ENCODE measurements at regions not wholly inside any gene's neighbourhood (a gene's known extent, or its start where the extent isn't known, plus 50 kb on each side); places are given as distances from the start of the nearest gene placed in this dataset.
"Not testable (repeated sequence)": the region's sequence is repeated elsewhere in the genome, so short reads cannot be mapped to it uniquely, and the experiment has no call there.

DNA sequence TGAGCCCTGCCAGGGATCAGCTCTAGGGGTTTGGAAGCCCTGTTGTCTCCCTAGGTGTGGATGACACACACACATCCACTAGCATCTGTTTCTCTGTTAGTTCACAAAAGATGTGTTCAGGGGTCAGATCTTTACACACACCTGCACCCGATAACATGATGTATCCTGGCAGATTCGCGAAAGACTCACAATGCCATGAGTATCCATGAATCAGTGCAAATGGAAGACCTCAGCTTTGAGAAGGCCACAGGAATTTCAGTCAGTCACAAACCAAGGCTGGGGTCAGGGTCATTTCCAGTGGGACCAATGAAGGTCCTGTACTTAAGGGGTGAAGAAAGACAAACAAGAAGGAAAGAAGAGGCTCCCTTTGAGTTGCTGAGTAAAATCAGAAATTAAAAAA lies 898.2 kb downstream of the UQCRFS1 start:
- ChIA-PET POLR2A (no interaction called here), CTCF (no interaction called here)
- H3K4me3 Mint-ChIP-seq: no peak overlapping the region
- intact Hi-C loops (cut with micrococcal nuclease): no loop called here
- no peaks in the 10 kb centered on the region for H3K27me3 Mint-ChIP-seq
- H3K4me1 Mint-ChIP-seq (ENCODE audit: low read depth): no peaks in the 10 kb centered on the region
- H3K9me3 Mint-ChIP-seq: no peaks in the 10 kb centered on the region
- H3K27ac Mint-ChIP-seq: no peak overlapping the region
- DNase-seq (no peak), ATAC-seq (no peak)
- no peaks in the 10 kb centered on the region for H3K36me3 Mint-ChIP-seq (ENCODE audit: low read depth)
- TF ChIP-seq, protein P1, sequence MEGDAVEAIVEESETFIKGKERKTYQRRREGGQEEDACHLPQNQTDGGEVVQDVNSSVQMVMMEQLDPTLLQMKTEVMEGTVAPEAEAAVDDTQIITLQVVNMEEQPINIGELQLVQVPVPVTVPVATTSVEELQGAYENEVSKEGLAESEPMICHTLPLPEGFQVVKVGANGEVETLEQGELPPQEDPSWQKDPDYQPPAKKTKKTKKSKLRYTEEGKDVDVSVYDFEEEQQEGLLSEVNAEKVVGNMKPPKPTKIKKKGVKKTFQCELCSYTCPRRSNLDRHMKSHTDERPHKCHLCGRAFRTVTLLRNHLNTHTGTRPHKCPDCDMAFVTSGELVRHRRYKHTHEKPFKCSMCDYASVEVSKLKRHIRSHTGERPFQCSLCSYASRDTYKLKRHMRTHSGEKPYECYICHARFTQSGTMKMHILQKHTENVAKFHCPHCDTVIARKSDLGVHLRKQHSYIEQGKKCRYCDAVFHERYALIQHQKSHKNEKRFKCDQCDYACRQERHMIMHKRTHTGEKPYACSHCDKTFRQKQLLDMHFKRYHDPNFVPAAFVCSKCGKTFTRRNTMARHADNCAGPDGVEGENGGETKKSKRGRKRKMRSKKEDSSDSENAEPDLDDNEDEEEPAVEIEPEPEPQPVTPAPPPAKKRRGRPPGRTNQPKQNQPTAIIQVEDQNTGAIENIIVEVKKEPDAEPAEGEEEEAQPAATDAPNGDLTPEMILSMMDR (IDR thresholded peaks at IDR 0.05): no peak

DNA sequence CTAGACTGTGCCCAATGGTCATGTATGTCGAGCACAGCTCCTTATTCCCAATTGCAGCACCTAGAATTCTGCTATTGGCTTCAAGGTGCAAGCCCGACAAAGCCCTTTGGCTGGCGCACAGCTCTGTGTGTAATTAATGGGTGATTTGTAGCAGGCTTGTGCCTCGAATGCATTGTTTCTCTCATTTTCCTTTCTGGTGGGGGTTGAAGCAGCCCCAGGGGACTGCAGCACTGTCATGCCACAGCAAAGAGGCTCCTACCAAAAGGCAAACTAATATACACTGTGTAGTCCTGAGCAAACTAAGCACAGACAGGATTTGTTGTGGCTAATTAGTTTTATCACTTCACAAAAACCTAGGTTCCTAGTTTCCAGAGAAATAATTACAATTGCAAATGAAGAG lies 898.7 kb downstream of the UQCRFS1 start:
- Mint-ChIP-seq H3K27me3 (no peaks in the 10 kb centered on the region), H3K36me3 (ENCODE audit: low read depth) (no peaks in the 10 kb centered on the region), H3K9me3 (no peaks in the 10 kb centered on the region), H3K27ac (no peak overlapping the region), H3K4me3 (no peak overlapping the region), H3K4me1 (ENCODE audit: low read depth) (no peaks in the 10 kb centered on the region)
- TF ChIP-seq, protein P1 (IDR thresholded peaks at IDR 0.05): no peak
- ATAC-seq (no peak), DNase-seq (no peak)
- intact Hi-C loops (cut with micrococcal nuclease): no loop called here
- POLR2A ChIA-PET: no interaction called here
- CTCF ChIA-PET: no interaction called here

DNA sequence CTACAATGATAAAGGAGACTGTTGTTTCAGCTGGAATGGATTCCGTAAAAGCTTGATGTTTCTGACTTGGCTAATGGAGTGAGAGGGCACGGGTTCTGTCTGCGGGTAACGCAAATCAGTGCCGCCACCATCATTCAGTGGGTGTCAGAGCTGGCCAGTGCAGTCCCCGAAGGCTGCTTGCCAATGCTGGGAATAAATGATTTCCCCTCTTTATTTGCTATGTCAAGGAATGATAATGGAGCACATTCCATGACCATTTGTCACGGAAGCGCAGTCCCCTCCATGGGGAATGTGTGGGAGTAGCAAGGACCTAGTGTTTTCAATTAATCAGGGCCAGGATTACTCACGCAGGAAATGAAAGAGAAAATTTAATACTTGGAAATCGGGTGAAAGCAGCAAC lies 899.3 kb downstream of the UQCRFS1 start:
- CTCF ChIA-PET: no interaction called here

DNA sequence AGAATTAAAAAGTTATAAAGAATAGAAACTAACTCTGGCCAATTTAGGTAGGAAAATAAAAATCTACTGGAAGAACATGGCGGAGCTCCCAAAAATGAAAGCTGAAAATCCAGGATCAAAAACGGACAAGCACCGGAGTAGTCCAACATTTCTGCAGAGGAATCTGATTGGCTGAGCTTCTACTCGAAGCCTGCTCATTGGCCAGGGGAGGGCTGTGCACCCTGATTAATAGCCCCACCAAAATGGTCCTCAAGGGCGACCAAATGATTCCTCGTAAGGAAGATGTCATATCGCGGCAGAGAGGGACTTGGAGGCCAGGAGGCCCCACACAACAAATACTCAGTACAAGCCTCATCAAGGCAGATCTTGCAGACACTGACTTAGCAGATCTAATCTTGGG lies 900.7 kb downstream of the UQCRFS1 start:
- TF ChIP-seq, protein P1 (IDR thresholded peaks at IDR 0.05): no peak
- H3K27ac Mint-ChIP-seq: no peak overlapping the region
- POLR2A ChIA-PET: no interaction called here
- CTCF ChIA-PET: no interaction called here
- H3K9me3 Mint-ChIP-seq: no peaks in the 10 kb centered on the region
- no peak for DNase-seq
- intact Hi-C loops (cut with micrococcal nuclease): no loop called here
- H3K4me1 Mint-ChIP-seq (ENCODE audit: low read depth): no peaks in the 10 kb centered on the region
- ATAC-seq: no peak
- H3K36me3 Mint-ChIP-seq (ENCODE audit: low read depth): no peaks in the 10 kb centered on the region
- H3K4me3 Mint-ChIP-seq: no peak overlapping the region
- no peaks in the 10 kb centered on the region for H3K27me3 Mint-ChIP-seq

More for the DNA sequence above, 899.3 kb downstream of the UQCRFS1 start:
- intact Hi-C loops (cut with micrococcal nuclease): no loop called here
- H3K4me1 Mint-ChIP-seq (ENCODE audit: low read depth): no peaks in the 10 kb centered on the region
- no peak overlapping the region for H3K27ac Mint-ChIP-seq
- TF ChIP-seq, protein P1 (IDR thresholded peaks at IDR 0.05): no peak
- POLR2A ChIA-PET: no interaction called here
- DNase-seq (no peak), ATAC-seq (no peak)
- no peaks in the 10 kb centered on the region for H3K36me3 Mint-ChIP-seq (ENCODE audit: low read depth)
- H3K27me3 Mint-ChIP-seq: no peaks in the 10 kb centered on the region
- H3K9me3 Mint-ChIP-seq: no peaks in the 10 kb centered on the region
- H3K4me3 Mint-ChIP-seq: no peak overlapping the region

DNA sequence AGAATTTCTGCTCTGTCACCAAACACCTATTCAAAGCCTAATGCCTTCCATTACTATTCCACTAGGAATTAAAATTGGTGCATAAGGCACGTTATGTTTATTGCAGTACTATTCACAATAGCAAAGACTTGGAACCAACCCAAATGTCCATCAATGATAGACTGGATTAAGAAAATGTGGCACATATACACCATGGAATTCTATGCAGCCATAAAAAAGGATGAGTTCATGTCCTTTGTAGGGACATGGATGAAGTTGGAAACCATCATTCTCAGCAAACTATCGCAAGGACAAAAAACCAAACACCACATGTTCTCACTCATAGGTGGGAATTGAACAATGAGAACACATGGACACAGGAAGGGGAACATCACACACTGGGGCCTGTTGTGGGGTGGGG lies 902.1 kb downstream of the UQCRFS1 start:
- DNase-seq; CTCF ChIA-PET; ATAC-seq; H3K27me3 Mint-ChIP-seq; H3K4me3 Mint-ChIP-seq; POLR2A ChIA-PET; intact Hi-C loops (cut with micrococcal nuclease); H3K9me3 Mint-ChIP-seq; H3K27ac Mint-ChIP-seq; H3K4me1 Mint-ChIP-seq (ENCODE audit: low read depth); H3K36me3 Mint-ChIP-seq (ENCODE audit: low read depth): not testable (repeated sequence)

DNA sequence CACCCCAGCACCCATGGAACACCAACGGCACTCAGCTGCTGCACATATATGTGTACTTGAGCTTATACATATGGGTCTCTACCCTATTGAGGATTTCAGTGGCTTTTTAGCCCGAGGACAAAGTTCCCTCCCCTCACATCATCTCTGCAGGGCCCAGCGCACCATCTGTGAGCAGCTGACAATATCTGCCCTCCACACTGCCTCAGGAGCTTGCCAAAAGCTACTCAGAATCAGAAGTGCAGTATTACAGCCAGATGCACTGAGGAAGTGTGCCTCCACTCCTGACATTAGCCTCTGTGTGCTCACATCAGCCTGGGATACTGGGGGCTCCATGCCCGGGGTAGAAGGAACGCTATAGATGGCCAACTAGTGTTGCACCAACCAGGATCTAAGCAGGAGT lies 903.9 kb downstream of the UQCRFS1 start:
- no peak overlapping the region for H3K4me3 Mint-ChIP-seq
- no peaks in the 10 kb centered on the region for H3K36me3 Mint-ChIP-seq (ENCODE audit: low read depth)
- CTCF ChIA-PET: no interaction called here

More for the DNA sequence above, 903.9 kb downstream of the UQCRFS1 start:
- TF ChIP-seq, protein P1 (IDR thresholded peaks at IDR 0.05): no peak
- intact Hi-C loops (cut with micrococcal nuclease): no loop called here
- DNase-seq (no peak), ATAC-seq (no peak)
- H3K9me3 Mint-ChIP-seq: no peaks in the 10 kb centered on the region
- POLR2A ChIA-PET: no interaction called here
- H3K27ac Mint-ChIP-seq: no peak overlapping the region
- no peaks in the 10 kb centered on the region for H3K27me3 Mint-ChIP-seq
- H3K4me1 Mint-ChIP-seq (ENCODE audit: low read depth): no peaks in the 10 kb centered on the region

Data from activated CD8-positive, alpha-beta T cell treated with anti-CD3 and anti-CD28 coated beads for 36 hours (primary cell).